ENCODE measurements at regions not wholly inside any gene's neighbourhood (a gene's known extent, or its start where the extent isn't known, plus 50 kb on each side); places are given as distances from the start of the nearest gene placed in this dataset.

GRCh38 chrX:40253771-40254170, 156.0 kb upstream of the BCOR start:
- no peak overlapping the region for H3K27ac ChIP-seq

GRCh38 chrX:40249582-40249981, 151.8 kb upstream of the BCOR start:
- no peak for TF ChIP-seq CTCF (conservative IDR thresholded peaks at IDR 0.05)
- H3K27ac ChIP-seq: no peak overlapping the region

More at GRCh38 chrX:40253771-40254170, 156.0 kb upstream of the BCOR start:
- no peak for TF ChIP-seq CTCF (conservative IDR thresholded peaks at IDR 0.05)

- H3K27ac ChIP-seq: no peak overlapping the region
Observed at GRCh38 chrX:40248822-40249221, 151.1 kb upstream of the BCOR start.

GRCh38 chrX:40247848-40248622, 150.3 kb upstream of the BCOR start:
- H3K27ac ChIP-seq: no peak overlapping the region
- no peak for TF ChIP-seq CTCF (conservative IDR thresholded peaks at IDR 0.05)

More at GRCh38 chrX:40248822-40249221, 151.1 kb upstream of the BCOR start:
- no peak for TF ChIP-seq CTCF (conservative IDR thresholded peaks at IDR 0.05)

GRCh38 chrX:40247382-40247781, 149.6 kb upstream of the BCOR start:
- TF ChIP-seq CTCF (conservative IDR thresholded peaks at IDR 0.05): no peak
- no peak overlapping the region for H3K27ac ChIP-seq

- no peak for TF ChIP-seq CTCF (conservative IDR thresholded peaks at IDR 0.05)
- no peak overlapping the region for H3K27ac ChIP-seq
Observed at GRCh38 chrX:40245488-40246071, 147.8 kb upstream of the BCOR start.

- no peak overlapping the region for H3K27ac ChIP-seq
- no peak for TF ChIP-seq CTCF (conservative IDR thresholded peaks at IDR 0.05)
Observed at GRCh38 chrX:40244980-40245379, 147.2 kb upstream of the BCOR start.

All from VCaP (cell line).